ENCODE measurements at regions not wholly inside any gene's neighbourhood (a gene's known extent, or its start where the extent isn't known, plus 50 kb on each side); places are given as distances from the start of the nearest gene placed in this dataset.
A peak's percentile ranks its signal among the peaks of the same experiment; 100 is the strongest.
"Not testable (repeated sequence)": the region's sequence is repeated elsewhere in the genome, so short reads cannot be mapped to it uniquely, and the experiment has no call there.

GRCh38 chr13:84590663-84591062 lies 708.4 kb upstream of the SLITRK1 start:
- WGBS (ENCODE audit: low lambda C conversion rate, missing lambda C conversion rate), result 46% methylated on average over 2 of the region's 2 CpGs
- Histone ChIP-seq H3K4me3 (no peak overlapping the region), H3K4me2 (no peak overlapping the region), H2AFZ (no peak overlapping the region), H3K27ac (no peak overlapping the region), H3K4me1 (ENCODE audit: insufficient read depth) (no peaks in the 10 kb centered on the region), H4K20me1 (ENCODE audit: insufficient read depth, poor library complexity, severe bottlenecking) (no peaks in the 10 kb centered on the region), H3K9me3 (ENCODE audit: low read depth) (no peaks in the 10 kb centered on the region), H3K36me3 (replicated peaks; ENCODE audit: insufficient read depth, low read depth) (no peaks in the 10 kb centered on the region), H3K79me2 (no peaks in the 10 kb centered on the region), H3K27me3 (no peaks in the 10 kb centered on the region), H3K9me2 (replicated peaks; ENCODE audit: insufficient read depth) (no peaks in the 10 kb centered on the region)
- no peak for TF ChIP-seq CTCF (IDR thresholded peaks at IDR 0.05; ENCODE audit: poor library complexity)
- no peak for DNase-seq (ENCODE audit: low spot score)

GRCh38 chr13:84588023-84588422 lies 705.7 kb upstream of the SLITRK1 start:
- no peak overlapping the region for H3K4me3 ChIP-seq
- DNase-seq (ENCODE audit: low spot score), result no peak
- H3K9me3 ChIP-seq (ENCODE audit: low read depth), result no peaks in the 10 kb centered on the region
- no peaks in the 10 kb centered on the region for H3K36me3 ChIP-seq (replicated peaks; ENCODE audit: insufficient read depth, low read depth)
- no peak overlapping the region for H3K4me2 ChIP-seq
- no peaks in the 10 kb centered on the region for H3K79me2 ChIP-seq
- TF ChIP-seq EZH2 (IDR thresholded peaks at IDR 0.05; ENCODE audit: borderline replicate concordance) (no peak), CTCF (IDR thresholded peaks at IDR 0.05; ENCODE audit: poor library complexity) (no peak)
- H3K27me3 ChIP-seq, result no peaks in the 10 kb centered on the region
- no peak overlapping the region for H3K27ac ChIP-seq
- H2AFZ ChIP-seq, result no peak overlapping the region
- no peaks in the 10 kb centered on the region for H4K20me1 ChIP-seq (ENCODE audit: insufficient read depth, poor library complexity, severe bottlenecking)
- H3K9me2 ChIP-seq (replicated peaks; ENCODE audit: insufficient read depth), result no peaks in the 10 kb centered on the region
- no peaks in the 10 kb centered on the region for H3K4me1 ChIP-seq (ENCODE audit: insufficient read depth)
- WGBS (ENCODE audit: low lambda C conversion rate, missing lambda C conversion rate), result 94% methylated on average over 1 of the region's 1 CpG

- not testable (repeated sequence) for H3K9me3 ChIP-seq (ENCODE audit: low read depth); H3K4me2 ChIP-seq; H3K36me3 ChIP-seq (replicated peaks; ENCODE audit: insufficient read depth, low read depth); H4K20me1 ChIP-seq (ENCODE audit: insufficient read depth, poor library complexity, severe bottlenecking); H2AFZ ChIP-seq; DNase-seq (ENCODE audit: low spot score); H3K9me2 ChIP-seq (replicated peaks; ENCODE audit: insufficient read depth); H3K27ac ChIP-seq; H3K27me3 ChIP-seq; H3K4me3 ChIP-seq; H3K4me1 ChIP-seq (ENCODE audit: insufficient read depth); H3K79me2 ChIP-seq
- 92% methylated on average over 12 of the region's 12 CpGs for WGBS (ENCODE audit: low lambda C conversion rate, missing lambda C conversion rate)
These were observed 697.6 kb upstream of the SLITRK1 start for GRCh38 chr13:84579901-84580300.

GRCh38 chr13:84574851-84575250 lies 692.6 kb upstream of the SLITRK1 start:
- H3K4me3 ChIP-seq, result no peak overlapping the region
- no peak overlapping the region for H3K27ac ChIP-seq
- H3K9me2 ChIP-seq (replicated peaks; ENCODE audit: insufficient read depth), result no peaks in the 10 kb centered on the region
- H4K20me1 ChIP-seq (ENCODE audit: insufficient read depth, poor library complexity, severe bottlenecking), result no peaks in the 10 kb centered on the region
- H2AFZ ChIP-seq, result no peak overlapping the region
- no peaks in the 10 kb centered on the region for H3K9me3 ChIP-seq (ENCODE audit: low read depth)
- TF ChIP-seq EZH2 (IDR thresholded peaks at IDR 0.05; ENCODE audit: borderline replicate concordance) (no peak), EZH2phosphoT487 (IDR thresholded peaks at IDR 0.05; ENCODE audit: low read depth, severe bottlenecking, unreplicated experiment) (no peak), CTCF (IDR thresholded peaks at IDR 0.05; ENCODE audit: poor library complexity) (peak; percentile 55)
- peak; percentile 6 for DNase-seq (ENCODE audit: low spot score)
- H3K4me2 ChIP-seq, result no peak overlapping the region
- no peaks in the 10 kb centered on the region for H3K4me1 ChIP-seq (ENCODE audit: insufficient read depth)
- no peaks in the 10 kb centered on the region for H3K36me3 ChIP-seq (replicated peaks; ENCODE audit: insufficient read depth, low read depth)
- no peaks in the 10 kb centered on the region for H3K79me2 ChIP-seq
- no peaks in the 10 kb centered on the region for H3K27me3 ChIP-seq
